Osteoblast (primary cell): ENCODE measurements at regions not wholly inside any gene's neighbourhood (a gene's known extent, or its start where the extent isn't known, plus 50 kb on each side); places are given as distances from the start of the nearest gene placed in this dataset.

Experiments
- DNase-seq: peaks from one replicate; pipeline ENCODE4 v3.0.0; 2011; ENCODE audit warnings: low spot score, mixed read lengths; ENCODE audit not compliant: insufficient read length; ENCODE audit errors: missing footprints
- H2AFZ ChIP-seq: 2 replicates; pipeline ENCODE4 v1.6.0; 2011; ENCODE audit warnings: mild to moderate bottlenecking, low read length
- H3K27ac ChIP-seq: 2 replicates; pipeline ENCODE4 v1.5.1; 2011; ENCODE audit warnings: mild to moderate bottlenecking, low read depth, low read length, moderate library complexity
- H3K27me3 ChIP-seq: 2 replicates; pipeline ENCODE4 v1.6.0; 2012; ENCODE audit warnings: mild to moderate bottlenecking, control low read depth, inconsistent platforms, low read length, moderate library complexity; ENCODE audit not compliant: insufficient read depth
- H3K36me3 ChIP-seq: 2 replicates; pipeline ENCODE4 v1.5.1; 2011; ENCODE audit warnings: mild to moderate bottlenecking, low read length, control low read depth, moderate library complexity; ENCODE audit not compliant: insufficient read depth
- H3K4me1 ChIP-seq: 2 replicates; pipeline ENCODE4 v1.5.1; 2011; ENCODE audit warnings: mild to moderate bottlenecking, low read length, control low read depth, moderate library complexity; ENCODE audit not compliant: insufficient read depth
- H3K4me2 ChIP-seq: 2 replicates; pipeline ENCODE4 v1.6.0; 2011; ENCODE audit warnings: mild to moderate bottlenecking, low read length; ENCODE audit not compliant: insufficient read depth
- H3K4me3 ChIP-seq: fragments of 200-600 bp; sonication (generic); 3 replicates; pipeline ENCODE4 v1.5.1; 2012; ENCODE audit warnings: mild to moderate bottlenecking, low read length, inconsistent platforms; ENCODE audit not compliant: insufficient read depth
- H3K79me2 ChIP-seq: 2 replicates; pipeline ENCODE4 v1.6.0; 2012; ENCODE audit warnings: mild to moderate bottlenecking, low read length, control low read depth, inconsistent platforms; ENCODE audit not compliant: insufficient read depth
- H3K9me3 ChIP-seq: 2 replicates; pipeline ENCODE4 v1.5.1; 2011; ENCODE audit warnings: low read depth, low read length, control low read depth
- H4K20me1 ChIP-seq: 2 replicates; pipeline ENCODE4 v1.6.0; 2012; ENCODE audit warnings: mild to moderate bottlenecking, low read length, control low read depth; ENCODE audit not compliant: insufficient read depth
- CTCF ChIP-seq: IDR thresholded peaks from 2 replicates; pipeline ENCODE4 v1.5.1; 2011; ENCODE audit warnings: mild to moderate bottlenecking, low read depth, low read length, moderate library complexity; ENCODE audit errors: extremely low read depth

- Histone ChIP-seq H4K20me1 (no peaks in the 10 kb centered on the region), H3K36me3 (no peaks in the 10 kb centered on the region), H3K4me1 (no peaks in the 10 kb centered on the region), H3K4me3 (no peak overlapping the region), H3K79me2 (no peaks in the 10 kb centered on the region), H2AFZ (no peak overlapping the region), H3K9me3 (no peaks in the 10 kb centered on the region), H3K27me3 (no peaks in the 10 kb centered on the region), H3K27ac (no peak overlapping the region), H3K4me2 (no peak overlapping the region)
- DNase-seq = no peak
- TF ChIP-seq CTCF = no peak
These were observed 625.0 kb downstream of the TMEM182 start for GRCh38 chr2:103386872-103387271.

GRCh38 chr2:103387888-103388287 lies 626.1 kb downstream of the TMEM182 start:
- no peaks in the 10 kb centered on the region for H3K36me3 ChIP-seq

GRCh38 chr2:103396152-103396551 lies 634.3 kb downstream of the TMEM182 start:
- H4K20me1 ChIP-seq = no peaks in the 10 kb centered on the region
- no peaks in the 10 kb centered on the region for H3K36me3 ChIP-seq
- no peak overlapping the region for H3K4me3 ChIP-seq
- no peaks in the 10 kb centered on the region for H3K79me2 ChIP-seq
- H2AFZ ChIP-seq = no peak overlapping the region
- no peaks in the 10 kb centered on the region for H3K4me1 ChIP-seq
- H3K4me2 ChIP-seq = no peak overlapping the region
- TF ChIP-seq CTCF = no peak
- no peak overlapping the region for H3K27ac ChIP-seq
- H3K27me3 ChIP-seq = no peaks in the 10 kb centered on the region
- no peak for DNase-seq
- H3K9me3 ChIP-seq = no peaks in the 10 kb centered on the region

More at GRCh38 chr2:103387888-103388287, 626.1 kb downstream of the TMEM182 start:
- Histone ChIP-seq H3K9me3 (no peaks in the 10 kb centered on the region), H3K27me3 (no peaks in the 10 kb centered on the region), H3K4me3 (no peak overlapping the region), H3K79me2 (no peaks in the 10 kb centered on the region), H3K4me2 (no peak overlapping the region), H2AFZ (no peak overlapping the region), H3K4me1 (no peaks in the 10 kb centered on the region), H4K20me1 (no peaks in the 10 kb centered on the region), H3K27ac (no peak overlapping the region)
- DNase-seq = no peak
- TF ChIP-seq CTCF = no peak

- no peak for DNase-seq
- H4K20me1 ChIP-seq = no peaks in the 10 kb centered on the region
- no peaks in the 10 kb centered on the region for H3K27me3 ChIP-seq
- H3K79me2 ChIP-seq = no peaks in the 10 kb centered on the region
- no peaks in the 10 kb centered on the region for H3K9me3 ChIP-seq
- no peak for TF ChIP-seq CTCF
- no peaks in the 10 kb centered on the region for H3K4me1 ChIP-seq
- H3K27ac ChIP-seq = no peak overlapping the region
- H3K4me2 ChIP-seq = no peak overlapping the region
- no peak overlapping the region for H2AFZ ChIP-seq
- H3K36me3 ChIP-seq = no peaks in the 10 kb centered on the region
- no peak overlapping the region for H3K4me3 ChIP-seq
These were observed 639.8 kb downstream of the TMEM182 start for GRCh38 chr2:103401621-103402020.
